ENCODE measurements at regions not wholly inside any gene's neighbourhood (a gene's known extent, or its start where the extent isn't known, plus 50 kb on each side); places are given as distances from the start of the nearest gene placed in this dataset.

DNA sequence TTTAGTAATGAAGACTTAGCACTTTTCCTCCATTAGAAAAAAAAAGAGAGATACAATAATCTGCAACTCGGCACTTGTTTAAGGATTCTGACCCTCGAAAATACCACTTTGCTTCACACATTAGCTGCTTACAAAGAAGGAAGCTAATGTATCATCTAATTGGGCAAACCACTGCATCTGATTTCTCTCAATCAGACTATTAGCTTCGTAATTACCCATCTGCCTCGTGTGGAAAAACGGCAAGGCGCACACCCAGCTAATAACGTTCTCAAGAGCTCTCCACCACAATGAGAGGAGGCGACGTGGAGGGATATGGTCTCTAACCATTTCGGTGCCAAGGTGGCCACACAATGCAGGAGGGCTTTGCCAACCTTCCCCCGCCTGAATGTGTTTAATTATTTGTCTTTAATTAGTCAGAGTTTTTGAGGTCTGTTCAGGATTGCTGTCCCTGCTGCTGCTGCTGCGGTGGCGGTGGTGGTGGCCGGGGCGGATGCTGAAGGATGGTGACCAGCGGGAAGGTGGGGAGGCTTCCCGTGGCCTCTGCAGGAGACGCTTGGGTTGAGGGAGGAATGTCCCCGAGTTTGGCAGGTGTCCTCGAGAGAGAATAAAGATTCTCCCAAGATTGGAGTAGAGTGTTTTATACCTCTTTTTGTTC lies 374.5 kb downstream of the RPS6KC1 start:
- intact Hi-C loops (cut with DNase I) = no loop called here
- Histone ChIP-seq H3K9me3 (no peaks in the 10 kb centered on the region), H3K4me3 (no peak overlapping the region), H3K36me3 (no peaks in the 10 kb centered on the region), H3K27ac (no peak overlapping the region), H3K27me3 (peaks cover 0 to 3% of the 10 kb centered on the region in 2 donors), H3K4me1 (no peaks in the 10 kb centered on the region)
- no peak for ATAC-seq
- TF ChIP-seq, protein P1, sequence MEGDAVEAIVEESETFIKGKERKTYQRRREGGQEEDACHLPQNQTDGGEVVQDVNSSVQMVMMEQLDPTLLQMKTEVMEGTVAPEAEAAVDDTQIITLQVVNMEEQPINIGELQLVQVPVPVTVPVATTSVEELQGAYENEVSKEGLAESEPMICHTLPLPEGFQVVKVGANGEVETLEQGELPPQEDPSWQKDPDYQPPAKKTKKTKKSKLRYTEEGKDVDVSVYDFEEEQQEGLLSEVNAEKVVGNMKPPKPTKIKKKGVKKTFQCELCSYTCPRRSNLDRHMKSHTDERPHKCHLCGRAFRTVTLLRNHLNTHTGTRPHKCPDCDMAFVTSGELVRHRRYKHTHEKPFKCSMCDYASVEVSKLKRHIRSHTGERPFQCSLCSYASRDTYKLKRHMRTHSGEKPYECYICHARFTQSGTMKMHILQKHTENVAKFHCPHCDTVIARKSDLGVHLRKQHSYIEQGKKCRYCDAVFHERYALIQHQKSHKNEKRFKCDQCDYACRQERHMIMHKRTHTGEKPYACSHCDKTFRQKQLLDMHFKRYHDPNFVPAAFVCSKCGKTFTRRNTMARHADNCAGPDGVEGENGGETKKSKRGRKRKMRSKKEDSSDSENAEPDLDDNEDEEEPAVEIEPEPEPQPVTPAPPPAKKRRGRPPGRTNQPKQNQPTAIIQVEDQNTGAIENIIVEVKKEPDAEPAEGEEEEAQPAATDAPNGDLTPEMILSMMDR (IDR thresholded peaks at IDR 0.05) = no peak
- no peak for DNase-seq

DNA sequence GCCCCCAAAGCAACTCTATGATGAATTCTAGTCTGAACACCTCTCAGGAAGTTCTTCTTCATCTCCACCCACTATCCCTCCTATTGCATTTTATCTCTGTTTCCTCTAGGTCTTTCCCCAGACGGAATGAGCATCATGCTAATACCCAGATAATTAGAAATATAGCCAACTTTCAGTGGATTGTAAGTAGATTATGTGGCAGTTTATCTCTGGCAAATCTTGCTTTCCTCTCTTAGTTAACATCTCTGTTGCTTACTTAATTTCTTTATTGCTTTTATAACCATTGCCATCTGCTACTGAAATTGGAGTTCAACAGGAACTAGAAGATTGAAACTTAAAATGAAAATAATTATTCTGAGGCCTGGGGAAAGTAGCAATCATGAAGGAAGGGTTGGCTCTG lies 378.6 kb downstream of the RPS6KC1 start:
- intact Hi-C loops (cut with DNase I) = no loop called here
- no peaks in the 10 kb centered on the region for H3K36me3 ChIP-seq
- H3K9me3 ChIP-seq = no peaks in the 10 kb centered on the region
- no peaks in the 10 kb centered on the region for H3K4me1 ChIP-seq
- no peak overlapping the region for H3K4me3 ChIP-seq
- ATAC-seq = no peak
- no peaks in the 10 kb centered on the region for H3K27me3 ChIP-seq
- no peak overlapping the region for H3K27ac ChIP-seq
- TF ChIP-seq, protein P1 (IDR thresholded peaks at IDR 0.05) = no peak
- no peak for DNase-seq

DNA sequence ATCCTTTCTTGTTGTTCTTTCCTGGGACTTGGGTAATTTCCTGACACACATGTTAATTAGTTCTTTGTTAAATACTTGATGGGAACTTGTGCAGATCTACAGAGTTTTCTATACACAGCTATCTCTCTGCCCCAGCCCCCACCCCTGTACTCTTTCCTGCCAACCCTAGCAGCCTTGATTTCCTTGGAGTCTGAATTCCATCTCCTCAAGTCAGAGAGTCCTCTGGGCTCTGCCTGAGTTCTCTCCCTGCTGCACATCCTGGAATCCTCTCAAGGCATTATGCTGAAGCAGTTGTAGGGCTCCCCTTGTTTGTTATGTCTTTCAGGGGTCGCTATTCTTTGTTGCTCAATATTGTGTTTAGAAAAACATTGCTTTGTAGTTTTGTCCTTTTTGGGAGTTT lies 384.7 kb downstream of the RPS6KC1 start:
- TF ChIP-seq, protein P1 (IDR thresholded peaks at IDR 0.05) = no peak
- H3K9me3 ChIP-seq = no peaks in the 10 kb centered on the region
- H3K36me3 ChIP-seq = no peaks in the 10 kb centered on the region
- DNase-seq = no peak
- no peak for ATAC-seq
- H3K27ac ChIP-seq = no peak overlapping the region
- intact Hi-C loops (cut with DNase I) = no loop called here
- no peaks in the 10 kb centered on the region for H3K27me3 ChIP-seq
- no peak overlapping the region for H3K4me3 ChIP-seq
- no peaks in the 10 kb centered on the region for H3K4me1 ChIP-seq

DNA sequence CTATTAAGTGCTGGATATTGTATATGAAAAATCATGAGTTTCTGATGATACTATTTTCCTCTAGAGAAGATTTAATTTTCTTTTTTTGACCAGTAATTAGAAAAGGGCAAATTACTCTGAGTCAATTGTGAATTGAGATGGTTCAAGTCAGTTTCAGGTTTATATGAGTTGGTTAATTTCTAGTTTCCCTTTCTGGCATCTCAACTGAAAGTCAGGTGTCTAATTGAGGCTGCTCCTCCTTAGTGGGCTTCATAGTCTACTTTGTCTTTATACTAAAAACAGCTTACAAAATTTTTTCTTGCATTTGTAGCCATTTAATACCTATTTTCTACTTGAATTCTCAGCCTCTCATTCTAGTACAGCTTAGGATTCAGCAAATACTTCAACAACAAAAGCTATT lies 387.3 kb downstream of the RPS6KC1 start:
- no peaks in the 10 kb centered on the region for H3K27me3 ChIP-seq
- ATAC-seq (no peak), DNase-seq (no peak)
- intact Hi-C loops (cut with DNase I) = no loop called here
- H3K4me1 ChIP-seq = no peaks in the 10 kb centered on the region
- no peak overlapping the region for H3K27ac ChIP-seq
- no peaks in the 10 kb centered on the region for H3K9me3 ChIP-seq
- no peak overlapping the region for H3K4me3 ChIP-seq
- TF ChIP-seq, protein P1 (IDR thresholded peaks at IDR 0.05) = no peak
- H3K36me3 ChIP-seq = no peaks in the 10 kb centered on the region

DNA sequence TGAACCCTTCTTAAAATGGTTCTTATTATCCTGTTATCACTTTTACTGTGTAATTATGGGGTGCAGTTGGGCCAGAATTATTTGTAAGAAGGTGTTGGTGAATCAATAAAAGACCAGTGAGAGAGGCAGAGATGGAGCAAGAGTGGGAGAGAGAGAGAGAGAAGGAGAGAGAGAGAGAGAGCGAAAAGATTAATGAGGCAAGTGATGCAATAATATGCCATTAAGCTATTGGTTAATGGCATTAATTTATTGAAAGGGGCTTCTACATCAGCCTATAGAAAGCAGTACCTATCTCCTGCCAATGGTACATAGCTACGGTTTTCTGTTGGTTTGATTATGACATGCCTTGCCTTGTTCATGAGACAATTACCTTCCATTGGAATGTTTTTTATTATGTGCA lies 388.7 kb downstream of the RPS6KC1 start:
- TF ChIP-seq, protein P1 (IDR thresholded peaks at IDR 0.05) = no peak
- ATAC-seq = no peak
- no peak for DNase-seq

More for the DNA sequence above, 388.7 kb downstream of the RPS6KC1 start:
- Histone ChIP-seq H3K9me3 (no peaks in the 10 kb centered on the region), H3K36me3 (no peaks in the 10 kb centered on the region), H3K27me3 (no peaks in the 10 kb centered on the region), H3K27ac (no peak overlapping the region), H3K4me1 (no peaks in the 10 kb centered on the region), H3K4me3 (no peak overlapping the region)
- intact Hi-C loops (cut with DNase I) = no loop called here

All from left lung (tissue), 4 donors.